GM19397 (cell line): ENCODE measurements at regions not wholly inside any gene's neighbourhood (a gene's known extent, or its start where the extent isn't known, plus 50 kb on each side); places are given as distances from the start of the nearest gene placed in this dataset.

Experiments
- ATAC-seq: cut with Tn5 transposase; IDR thresholded peaks from one replicate; pipeline ENCODE4 v1.9.1; 2021; ENCODE audit warnings: mild to moderate bottlenecking, moderate library complexity; ENCODE audit not compliant: unreplicated experiment

DNA sequence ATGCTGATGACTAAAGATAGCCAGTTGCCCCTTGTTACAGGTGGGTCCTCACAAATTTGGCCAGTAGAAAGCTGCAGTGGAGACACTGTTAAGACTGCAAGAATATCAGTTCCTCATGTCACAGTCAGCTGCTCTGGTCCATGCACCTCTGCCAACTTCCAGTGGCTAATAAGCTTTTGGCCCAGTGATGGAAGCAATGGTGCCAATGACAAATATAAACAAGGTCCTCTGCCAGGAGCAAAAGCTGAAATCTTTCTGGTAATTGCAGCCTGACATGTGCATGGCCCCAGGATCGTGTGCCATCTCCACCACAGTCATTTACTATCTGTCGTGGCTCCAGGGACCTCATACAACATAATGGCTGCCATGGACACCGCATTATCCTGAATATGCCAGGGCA, 85.4 kb upstream of the TMEM260 start:
- ATAC-seq = no peak

DNA sequence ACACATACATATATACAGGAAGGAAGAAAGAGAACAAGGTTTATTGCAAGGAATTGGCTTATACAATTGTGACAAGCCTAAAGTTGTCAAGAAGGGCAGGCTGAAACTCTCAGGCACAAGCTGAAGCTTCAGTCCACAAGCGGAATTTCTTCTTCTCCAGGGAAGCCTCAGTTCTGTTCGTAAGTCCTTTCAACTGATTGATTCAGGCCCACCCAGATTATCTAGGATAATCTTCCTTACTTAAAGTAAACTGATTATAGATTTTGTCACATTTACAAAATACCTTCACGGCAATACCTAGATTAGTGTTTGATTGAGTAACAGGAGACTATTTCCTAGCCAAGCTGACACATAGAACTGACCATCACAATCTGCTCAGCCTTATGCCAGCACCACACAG, 81.5 kb upstream of the TMEM260 start:
- ATAC-seq = no peak

DNA sequence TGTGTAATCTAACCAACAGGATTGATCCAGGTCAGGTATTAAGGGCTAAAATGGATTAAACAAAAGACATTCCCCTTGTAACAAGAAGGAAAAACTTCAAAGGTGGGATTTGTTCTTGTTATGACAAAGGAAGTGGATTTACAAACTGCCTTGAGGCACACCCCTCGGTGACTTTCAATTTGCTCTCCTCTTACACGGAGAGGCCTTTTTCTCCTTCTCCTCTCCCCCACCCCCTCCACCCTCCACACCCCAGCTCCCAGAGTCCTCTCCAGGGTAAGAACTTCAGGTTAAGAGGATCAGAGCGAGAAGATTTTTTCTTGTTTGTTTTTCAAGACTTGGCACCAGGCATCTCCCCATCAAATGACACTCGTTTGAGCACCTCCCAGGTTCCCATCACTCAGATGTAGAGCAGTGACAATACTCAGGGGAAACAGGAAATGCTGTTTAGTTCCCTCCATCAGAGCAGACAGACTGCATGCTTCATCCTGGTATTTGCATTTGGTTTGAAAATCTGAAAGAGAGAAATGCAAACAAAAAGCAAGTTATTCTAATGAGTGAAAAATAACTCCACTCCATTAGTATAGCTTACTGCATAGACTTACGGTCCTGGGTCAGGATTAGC, 77.6 kb upstream of the TMEM260 start:
- ATAC-seq = no peak

DNA sequence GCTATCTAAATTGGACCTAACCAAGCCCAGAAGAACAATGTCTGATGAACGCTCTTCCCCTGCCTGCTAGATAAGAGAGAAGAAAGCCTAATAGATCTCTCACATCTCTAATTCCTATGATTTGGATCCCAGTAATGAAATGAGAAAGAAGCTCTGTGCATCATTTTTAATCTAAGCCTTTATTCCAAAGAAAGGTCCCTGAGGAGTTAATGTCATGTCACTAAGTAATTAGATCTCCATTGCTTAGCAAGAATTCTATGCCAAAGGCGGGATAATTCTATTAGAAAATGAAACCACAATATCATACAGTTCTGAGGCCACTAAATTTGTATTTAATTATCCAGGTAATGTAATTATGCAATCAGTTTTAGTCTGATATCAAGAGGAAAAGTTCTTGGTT, 74.2 kb upstream of the TMEM260 start:
- no peak for ATAC-seq

DNA sequence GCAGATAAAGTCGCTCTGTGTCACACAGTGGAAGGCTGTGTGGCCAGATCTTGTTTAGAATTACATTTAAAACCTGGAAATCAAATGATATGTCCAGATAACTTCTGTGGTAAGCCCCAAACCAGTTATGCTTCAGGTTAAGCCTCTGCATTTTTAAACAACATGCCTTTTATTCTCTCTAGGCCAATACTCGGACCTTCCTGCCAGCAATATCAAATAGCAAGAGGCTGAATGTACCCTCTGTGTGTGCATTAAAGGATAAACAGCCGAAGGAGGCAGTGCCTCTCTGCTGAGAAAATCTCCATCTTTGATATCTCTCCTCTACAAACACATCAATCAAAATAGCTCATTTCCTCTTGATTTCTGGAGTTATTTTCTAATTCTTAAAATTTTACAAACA, 67.1 kb upstream of the TMEM260 start:
- no peak for ATAC-seq

DNA sequence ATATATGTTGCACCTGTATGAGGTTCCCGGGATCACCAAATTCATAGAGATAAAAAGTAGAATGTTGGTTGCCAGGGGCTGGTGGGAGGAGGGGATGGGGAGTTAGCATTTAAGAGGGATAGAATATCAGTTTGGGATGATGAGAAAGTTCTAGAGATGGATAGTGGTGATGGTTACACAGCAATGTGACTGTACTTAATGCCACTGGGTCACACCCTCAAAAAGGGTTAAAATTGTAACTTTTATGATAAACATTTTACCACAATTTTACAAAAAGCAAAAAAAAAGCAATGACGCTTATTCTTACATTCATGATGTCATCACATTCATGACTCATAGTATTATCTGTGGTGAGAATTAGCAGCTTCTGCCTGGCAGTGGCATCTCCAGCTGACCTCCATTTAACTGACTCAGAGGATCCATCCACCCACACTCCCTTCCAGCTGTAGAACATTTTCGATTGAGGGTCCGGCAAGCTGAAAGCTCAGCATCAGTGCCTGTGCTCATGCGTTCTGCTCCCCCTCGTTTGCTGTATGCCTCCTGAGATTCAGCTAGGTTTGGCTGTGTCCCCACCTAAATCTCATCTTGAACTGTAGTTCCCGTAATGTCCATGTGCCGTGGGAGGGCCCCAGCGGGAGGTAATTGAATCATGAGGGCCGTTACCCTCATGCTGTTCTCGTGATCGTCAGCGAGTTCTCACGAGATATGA, 64.8 kb upstream of the TMEM260 start:
- ATAC-seq = no peak

DNA sequence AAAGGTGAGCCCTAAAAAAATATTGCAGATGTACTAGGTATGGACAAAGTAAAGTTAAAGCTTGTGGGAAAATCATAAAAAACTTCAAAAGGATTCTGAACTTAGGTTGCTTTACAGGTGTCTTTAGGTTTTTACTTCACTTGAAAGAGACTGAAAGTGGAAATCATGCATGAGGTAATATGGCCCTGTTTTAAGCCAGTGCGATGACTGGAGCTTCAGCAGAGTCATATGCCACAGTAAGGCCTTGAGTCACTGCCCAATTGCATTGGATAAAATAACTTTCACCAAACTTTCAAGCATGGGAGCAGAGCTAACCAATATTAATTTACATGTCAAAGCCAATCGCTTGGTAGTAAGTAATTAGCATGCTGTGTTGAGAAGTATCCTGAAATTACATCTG, 63.9 kb upstream of the TMEM260 start:
- ATAC-seq = no peak

DNA sequence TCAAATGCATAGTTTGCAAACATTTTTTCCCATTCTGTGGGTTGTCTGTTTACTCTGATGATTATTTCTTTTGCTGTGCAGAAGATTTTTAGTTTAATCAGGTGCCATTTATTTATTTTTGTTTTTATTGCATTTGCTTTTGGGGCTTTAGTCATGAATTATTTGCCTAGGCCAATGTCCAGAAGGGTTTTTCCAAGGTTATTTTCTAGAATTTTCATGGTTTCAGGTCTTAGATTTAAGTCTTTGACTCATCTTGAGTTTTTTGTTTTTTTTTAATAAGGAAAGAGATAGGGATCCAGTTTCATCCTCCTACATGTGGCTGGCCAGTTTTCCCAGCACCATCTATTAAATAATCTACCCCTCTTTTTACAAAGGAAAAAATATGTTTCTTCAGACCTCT, 57.2 kb upstream of the TMEM260 start:
- ATAC-seq = no peak

DNA sequence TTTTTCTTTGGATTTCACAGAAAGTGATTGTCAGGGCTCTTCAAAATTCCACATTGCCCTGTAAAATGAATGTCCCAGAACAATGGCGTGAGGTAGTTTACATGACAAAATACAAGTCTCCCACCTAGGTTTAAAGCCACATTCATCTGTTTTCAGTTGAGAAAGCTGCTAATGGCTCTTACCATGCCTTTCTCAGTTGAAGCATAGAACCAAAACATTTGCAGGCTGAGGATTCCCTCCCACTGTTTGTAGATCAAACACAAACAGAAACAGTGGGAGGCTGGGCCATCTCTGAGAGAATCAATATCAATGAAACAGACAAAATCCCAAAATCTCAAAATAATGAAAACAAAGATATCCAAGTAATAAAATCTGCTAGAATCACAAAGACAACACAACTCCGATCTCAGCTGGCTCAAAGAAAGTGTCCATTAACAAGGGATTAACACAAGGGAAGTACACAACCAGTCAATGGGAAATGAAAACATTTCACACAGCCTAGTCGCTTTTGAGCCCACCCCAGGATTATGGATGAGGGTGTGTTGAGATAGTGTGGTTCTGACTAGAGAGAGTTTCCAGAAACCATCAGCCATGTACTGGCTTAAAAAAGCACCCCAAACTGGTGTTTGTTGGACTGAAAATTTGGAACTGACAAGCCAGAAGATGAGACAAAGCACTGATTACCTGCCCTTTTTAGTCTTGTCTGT, 54.5 kb upstream of the TMEM260 start:
- ATAC-seq = no peak

DNA sequence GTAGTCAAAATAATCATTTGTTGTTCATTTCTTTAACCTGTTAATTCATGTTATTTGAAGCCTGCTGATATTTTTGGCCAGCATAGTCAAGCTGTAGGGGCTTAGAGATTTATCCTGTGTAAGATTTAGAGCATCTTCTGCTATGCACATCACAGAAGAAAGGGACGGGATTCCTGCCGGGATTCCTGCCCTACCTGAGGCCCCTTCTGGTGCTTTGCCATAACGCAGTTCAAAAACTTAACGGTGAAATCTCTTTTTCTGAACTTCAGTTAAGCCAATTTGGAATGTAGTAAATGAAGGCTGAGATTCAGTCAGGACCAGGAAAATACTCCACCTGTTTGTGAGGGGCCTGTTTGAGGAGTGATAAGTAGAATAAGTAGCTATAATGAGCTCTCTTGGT, 50.7 kb upstream of the TMEM260 start:
- ATAC-seq = no peak
